Adrenal gland (tissue), 5 donors: ENCODE measurements at regions not wholly inside any gene's neighbourhood (a gene's known extent, or its start where the extent isn't known, plus 50 kb on each side); places are given as distances from the start of the nearest gene placed in this dataset.

ENCODE experiments used
- POLR2A ChIP-seq, 2 donors: fragments of 450-650 bp; IDR thresholded peaks; one replicate each; pipeline ENCODE4 v1.6.1; 2017; ENCODE audit warnings: antibody characterized with exemption in 2 of 2, mild to moderate bottlenecking in 2 of 2, moderate library complexity in 1 of 2
- TF ChIP-seq, protein P1 (sequence below), 6 experiments: fragments of 450-650 bp in 4 of 6; fragments of 200-600 bp in 2 of 6; sonication (generic) in 1 of 6; IDR thresholded peaks; 1 replicate in 5 of 6; 2 replicates in 1 of 6; pipeline versions ENCODE4 v1.5.1 to v1.8.0; 2016 to 2021; ENCODE audit warnings: antibody characterized with exemption in 6 of 6, mild to moderate bottlenecking in 2 of 6, moderate library complexity in 1 of 6
- donor health status: DM: no; HTN: no; CAD: no.

DNA sequence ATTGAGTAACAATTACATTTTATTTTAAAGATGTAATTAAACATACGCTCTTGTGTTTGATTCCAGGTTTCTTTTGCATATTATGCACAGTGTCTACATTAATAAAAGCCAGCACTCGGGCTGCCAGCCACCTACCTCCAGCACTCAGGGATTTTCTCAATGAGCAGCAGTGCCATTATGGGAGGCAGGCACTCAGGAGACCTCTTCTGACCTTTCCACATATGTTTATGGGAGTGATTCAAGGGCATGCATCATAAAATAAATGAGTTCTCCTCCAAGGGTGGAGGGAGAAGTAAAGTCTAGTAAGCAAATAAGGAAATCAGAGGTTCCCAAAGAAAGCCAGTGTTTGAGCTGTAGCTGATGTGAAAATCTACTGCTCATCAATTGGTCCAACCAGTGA is 119.8 kb upstream of the IRX2 start:
- TF ChIP-seq, protein P1, sequence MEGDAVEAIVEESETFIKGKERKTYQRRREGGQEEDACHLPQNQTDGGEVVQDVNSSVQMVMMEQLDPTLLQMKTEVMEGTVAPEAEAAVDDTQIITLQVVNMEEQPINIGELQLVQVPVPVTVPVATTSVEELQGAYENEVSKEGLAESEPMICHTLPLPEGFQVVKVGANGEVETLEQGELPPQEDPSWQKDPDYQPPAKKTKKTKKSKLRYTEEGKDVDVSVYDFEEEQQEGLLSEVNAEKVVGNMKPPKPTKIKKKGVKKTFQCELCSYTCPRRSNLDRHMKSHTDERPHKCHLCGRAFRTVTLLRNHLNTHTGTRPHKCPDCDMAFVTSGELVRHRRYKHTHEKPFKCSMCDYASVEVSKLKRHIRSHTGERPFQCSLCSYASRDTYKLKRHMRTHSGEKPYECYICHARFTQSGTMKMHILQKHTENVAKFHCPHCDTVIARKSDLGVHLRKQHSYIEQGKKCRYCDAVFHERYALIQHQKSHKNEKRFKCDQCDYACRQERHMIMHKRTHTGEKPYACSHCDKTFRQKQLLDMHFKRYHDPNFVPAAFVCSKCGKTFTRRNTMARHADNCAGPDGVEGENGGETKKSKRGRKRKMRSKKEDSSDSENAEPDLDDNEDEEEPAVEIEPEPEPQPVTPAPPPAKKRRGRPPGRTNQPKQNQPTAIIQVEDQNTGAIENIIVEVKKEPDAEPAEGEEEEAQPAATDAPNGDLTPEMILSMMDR (IDR thresholded peaks at IDR 0.05): no peak
- no peak for TF ChIP-seq POLR2A (IDR thresholded peaks at IDR 0.05)
